Left colon (tissue), 2 donors: ENCODE measurements at regions not wholly inside any gene's neighbourhood (a gene's known extent, or its start where the extent isn't known, plus 50 kb on each side); places are given as distances from the start of the nearest gene placed in this dataset.
A peak's percentile ranks its signal among the peaks of the same experiment; 100 is the strongest.

Source experiments
- ATAC-seq: fragments of 200-7000 bp; cut with Tn5 transposase; one replicate; pipeline ENCODE4 v1.9.1; 2020; ENCODE audit warnings: mild to moderate bottlenecking, moderate library complexity
- DNase-seq, 2 donors: peaks; one replicate each; pipeline ENCODE4 v3.0.0-alpha.2; 2020
- intact Hi-C, 2 donors: fragments of 100-400 bp; cut with DNase I in 1 of 2; cut with micrococcal nuclease in 1 of 2; formaldehyde crosslinking; loops; one replicate each; pipeline versions ENCODE4 v1.11.2 to v1.14.0; 2022; cut with DNase I, micrococcal nuclease
- donor health status: DM: no; HTN: no; CAD: no.
- donor health status: DM: yes; HTN: yes; CAD: no.

GRCh38 chr2:9109871-9110270 is 96.7 kb upstream of the ASAP2 start:
- ATAC-seq (no peak), DNase-seq (no peak)
- intact Hi-C loops = no loop called here

GRCh38 chr2:9108210-9108967 is 98.2 kb upstream of the ASAP2 start:
- ATAC-seq (peak; percentile 46), DNase-seq (peak in 1 of 2 donors; percentile 37)
- intact Hi-C loops = no loop called here

- ATAC-seq = peak; percentile 82
Observed at GRCh38 chr2:9107168-9108025, 99.2 kb upstream of the ASAP2 start.

GRCh38 chr2:9106338-9107167 is 100.1 kb upstream of the ASAP2 start:
- no peak for ATAC-seq
- no peak for DNase-seq
- intact Hi-C loops = no loop called here

More at GRCh38 chr2:9107168-9108025, 99.2 kb upstream of the ASAP2 start:
- intact Hi-C loops = no loop called here
- peak; percentile 65 to 77 for DNase-seq

- ATAC-seq = no peak
- intact Hi-C loops = no loop called here
- DNase-seq = no peak
Observed at GRCh38 chr2:9105601-9106337, 100.8 kb upstream of the ASAP2 start.

GRCh38 chr2:9103663-9104277 is 100.3 kb upstream of the MBOAT2 start:
- DNase-seq (no peak), ATAC-seq (no peak)
- intact Hi-C loops = no loop called here

- intact Hi-C loops = no loop called here
- DNase-seq = peak in 1 of 2 donors; percentile 73
- peak; percentile 24 for ATAC-seq
Observed at GRCh38 chr2:9102861-9103662, 99.6 kb upstream of the MBOAT2 start.

GRCh38 chr2:9101763-9102425 is 98.4 kb upstream of the MBOAT2 start:
- DNase-seq (no peak), ATAC-seq (no peak)
- intact Hi-C loops = no loop called here

GRCh38 chr2:9100080-9100876 is 96.8 kb upstream of the MBOAT2 start:
- DNase-seq (no peak), ATAC-seq (no peak)
- intact Hi-C loops = no loop called here

GRCh38 chr2:9099341-9099751 is 95.9 kb upstream of the MBOAT2 start:
- ATAC-seq (no peak), DNase-seq (no peak)
- intact Hi-C loops = no loop called here

GRCh38 chr2:9097892-9098291 is 94.4 kb upstream of the MBOAT2 start:
- intact Hi-C loops = no loop called here
- ATAC-seq (no peak), DNase-seq (no peak)

- ATAC-seq = no peak
- DNase-seq = no peak
- intact Hi-C loops = no loop called here
Observed at GRCh38 chr2:9097239-9097638, 93.8 kb upstream of the MBOAT2 start.

- intact Hi-C loops = no loop called here
- ATAC-seq = no peak
- no peak for DNase-seq
Observed at GRCh38 chr2:9096761-9097160, 93.3 kb upstream of the MBOAT2 start.

GRCh38 chr2:9095690-9096089 is 92.2 kb upstream of the MBOAT2 start:
- DNase-seq (peak; percentile 66 to 70), ATAC-seq (peak; percentile 92)
- intact Hi-C loops = no loop called here

GRCh38 chr2:9095226-9095625 is 91.7 kb upstream of the MBOAT2 start:
- no peak for DNase-seq
- intact Hi-C loops = no loop called here
- no peak for ATAC-seq

- ATAC-seq (no peak), DNase-seq (no peak)
- intact Hi-C loops = no loop called here
Observed at GRCh38 chr2:9094117-9094516, 90.6 kb upstream of the MBOAT2 start.
